HepG2 (cell line): ENCODE measurements at regions not wholly inside any gene's neighbourhood (a gene's known extent, or its start where the extent isn't known, plus 50 kb on each side); places are given as distances from the start of the nearest gene placed in this dataset.

Source experiments
- ATAC-seq: fragments of 200-7000 bp; cut with Tn5 transposase; 3 replicates; pipeline ENCODE4 v1.9.1; 2020; ENCODE audit warnings: mild to moderate bottlenecking, moderate library complexity
- BruUV-seq: library from RNA; stranded (reverse); fragments of 400-500 nt; replicated peaks from 2 replicates; lab custom pipeline; 2021; lab: Mats Ljungman, UMichigan
- CTCF ChIA-PET: fragments of 300-600 bp; formaldehyde crosslinking; extraction: SDS; loops from one replicate; lab custom pipeline; 2021; ENCODE audit warnings: low total read pairs, inconsistent platforms, low intra/inter-chr PET ratio; lab: Yijun Ruan, JAX
- POLR2A ChIA-PET: fragments of 350-600 bp; sonication (Branson Sonifier 250); formaldehyde crosslinking; loops from one replicate; lab custom pipeline; 2020; ENCODE audit warnings: antibody characterized with exemption, inconsistent platforms; lab: Yijun Ruan, JAX
- DNase-seq: peaks from one replicate; pipeline ENCODE4 v3.0.0-alpha.2; 2015; ENCODE audit warnings: low spot score
- FAIRE-seq: peaks from 3 replicates; lab custom pipeline; 2011; peaks lifted over from hg19 to GRCh38; lab: Jason Lieb, UNC
- H2AFZ ChIP-seq: one replicate; pipeline ENCODE4 v1.6.1; 2011; ENCODE audit warnings: low read length, inconsistent platforms
- H3K27ac ChIP-seq: fragments of 300-600 bp; 3 replicates; pipeline ENCODE4 v1.8.0; 2011; ENCODE audit warnings: mixed run types, mild to moderate bottlenecking, mixed read lengths, low read length, inconsistent platforms; ENCODE audit not compliant: insufficient read depth; ENCODE audit errors: extremely low read length
- H3K27me3 ChIP-seq, 2 experiments: fragments of 200-600 bp in 1 of 2; 2 replicates in 1 of 2; 3 replicates in 1 of 2; pipeline versions ENCODE4 v1.6.0 to v1.8.0; 2011; ENCODE audit warnings: low read length in 2 of 2, mild to moderate bottlenecking in 2 of 2, moderate library complexity in 2 of 2, inconsistent platforms in 1 of 2; ENCODE audit not compliant: insufficient read depth in 2 of 2, control insufficient read depth in 1 of 2
- H3K36me3 ChIP-seq, 2 experiments: fragments of 200-600 bp in 1 of 2; replicated peaks in 1 of 2; 2 replicates in 1 of 2; 3 replicates in 1 of 2; pipeline versions ENCODE4 v1.5.1 to v1.8.0; 2011; ENCODE audit warnings: low read length in 2 of 2, inconsistent platforms in 1 of 2; ENCODE audit not compliant: insufficient read depth in 2 of 2, control insufficient read depth in 1 of 2
- H3K4me1 ChIP-seq: 2 replicates; pipeline ENCODE4 v1.5.1; 2012; ENCODE audit warnings: low read length, inconsistent platforms; ENCODE audit not compliant: insufficient read depth
- H3K4me2 ChIP-seq: 2 replicates; pipeline ENCODE4 v1.6.0; 2011; ENCODE audit warnings: low read depth, low read length, inconsistent platforms
- H3K4me3 ChIP-seq, 3 experiments: fragments of 200-600 bp in 1 of 3; sonication (generic), shearing (Covaris generic) in 1 of 3; replicated peaks in 1 of 3; 2 replicates each; pipeline ENCODE4 v1.5.1; 2011 to 2016; ENCODE audit warnings: low read length in 3 of 3, inconsistent platforms in 2 of 3, low read depth in 2 of 3, mild to moderate bottlenecking in 2 of 3, control low read depth in 1 of 3, mixed read lengths in 1 of 3; ENCODE audit not compliant: insufficient read depth in 1 of 3
- H3K79me2 ChIP-seq: one replicate; pipeline ENCODE4 v1.6.1; 2011; ENCODE audit warnings: low read length, inconsistent platforms; ENCODE audit not compliant: insufficient read depth
- H3K9ac ChIP-seq: 2 replicates; pipeline ENCODE4 v1.6.0; 2011; ENCODE audit warnings: mild to moderate bottlenecking, low read depth, low read length, inconsistent platforms; ENCODE audit not compliant: insufficient read depth
- H3K9me3 ChIP-seq: 2 replicates; pipeline ENCODE4 v1.5.1; 2012; ENCODE audit warnings: mild to moderate bottlenecking, low read length
- H4K20me1 ChIP-seq: 2 replicates; pipeline ENCODE4 v1.6.0; 2011; ENCODE audit warnings: inconsistent platforms, mild to moderate bottlenecking, low read length, moderate library complexity; ENCODE audit not compliant: insufficient read depth
- HDAC1 ChIP-seq: sonication (generic); formaldehyde crosslinking; IDR thresholded peaks from 2 replicates; pipeline ENCODE4 v1.5.1; 2020; ENCODE audit warnings: mild to moderate bottlenecking, missing genetic modification reagents
- HMGXB3 ChIP-seq: sonication (generic); formaldehyde crosslinking; IDR thresholded peaks from 2 replicates; pipeline ENCODE4 v1.4.0; 2020; ENCODE audit warnings: missing genetic modification reagents, borderline replicate concordance
- LCORL ChIP-seq, 2 experiments: fragments of 450-650 bp in 1 of 2; sonication (generic) in 1 of 2; formaldehyde crosslinking in 1 of 2; IDR thresholded peaks; 2 replicates each; pipeline versions ENCODE4 v1.5.0 to v1.6.1; 2017 to 2020; ENCODE audit warnings: antibody characterized with exemption in 1 of 2, missing genetic modification reagents in 1 of 2
- PCBP2 ChIP-seq: fragments of 200-400 bp; formaldehyde crosslinking; optimal IDR thresholded peaks from 2 replicates; pipeline ENCODE3; 2018; ENCODE audit warnings: low read length, low read depth; ENCODE audit not compliant: poor library complexity, severe bottlenecking
- POLR2A ChIP-seq, 2 experiments: IDR thresholded peaks; 2 replicates each; pipeline ENCODE4 v1.6.1; 2011; ENCODE audit warnings: low read depth in 2 of 2, low read length in 2 of 2, mild to moderate bottlenecking in 1 of 2, moderate library complexity in 1 of 2; ENCODE audit not compliant: insufficient read depth in 1 of 2
- RORA ChIP-seq: sonication (generic); formaldehyde crosslinking; IDR thresholded peaks from 2 replicates; pipeline ENCODE4 v1.5.0; 2020; ENCODE audit warnings: mild to moderate bottlenecking, missing genetic modification reagents, moderate library complexity
- SETDB1 ChIP-seq: sonication (generic); formaldehyde crosslinking; IDR thresholded peaks from 2 replicates; pipeline ENCODE4 v1.5.1; 2020; ENCODE audit warnings: missing genetic modification reagents, mild to moderate bottlenecking, borderline replicate concordance
- ZFY ChIP-seq: sonication (generic); formaldehyde crosslinking; IDR thresholded peaks from 2 replicates; pipeline ENCODE4 v1.4.0; 2020; ENCODE audit warnings: missing genetic modification reagents
- ZNF12 ChIP-seq: sonication (generic); formaldehyde crosslinking; IDR thresholded peaks from 2 replicates; pipeline ENCODE4 v1.5.0; 2020; ENCODE audit warnings: missing genetic modification reagents
- ZNF337 ChIP-seq: sonication (generic); formaldehyde crosslinking; IDR thresholded peaks from 2 replicates; pipeline ENCODE4 v1.5.1; 2020; ENCODE audit warnings: missing genetic modification reagents, low read depth, mild to moderate bottlenecking, borderline replicate concordance
- ZNF644 ChIP-seq: IDR thresholded peaks from 2 replicates; pipeline ENCODE4 v1.6.1; 2016; ENCODE audit warnings: low read depth
- WGBS: methylation state at CpG from one replicate; pipeline ENCODE4 v1.1.6; 2017; ENCODE audit warnings: low lambda C conversion rate; 5-methylcytosine and 5-hydroxymethylcytosine counted together
- in situ Hi-C: cut with HindIII; loops from 2 replicates; pipeline ENCODE4 v1.10.0; 2017; ENCODE audit warnings: low pct_unique_long_range_greater_than_20kb; ENCODE audit not compliant: extremely low pct_ligation_motif_present
- intact Hi-C: fragments of 100-400 bp; cut with micrococcal nuclease; formaldehyde crosslinking; loops from one replicate; pipeline ENCODE4 v1.10.0; 2022; ENCODE audit not compliant: unreplicated experiment

DNA sequence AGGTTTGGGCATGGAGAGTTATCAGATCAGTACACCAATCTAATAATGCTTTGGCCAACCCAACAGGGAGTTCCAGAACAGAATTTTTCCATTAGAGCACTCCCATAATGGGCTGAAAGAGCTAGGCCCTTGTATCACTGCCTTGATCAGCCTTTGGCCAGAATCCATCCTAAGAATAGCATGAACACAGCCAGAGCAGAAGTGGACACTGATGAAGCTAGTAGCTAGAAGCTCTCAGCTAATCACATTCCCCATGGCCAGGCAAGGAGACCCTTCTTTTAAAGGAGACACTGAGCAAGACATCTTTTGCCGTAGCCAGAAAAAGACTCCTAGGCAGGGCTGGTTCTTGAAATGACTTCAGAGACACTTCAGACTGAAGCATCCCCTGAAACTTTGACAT lies 236.0 kb downstream of the RAD51AP2 start (continued):
- TF ChIP-seq LCORL (IDR thresholded peaks at IDR 0.05) (no peak), LCORL (CRISPR knock-in tag; IDR thresholded peaks at IDR 0.05) (no peak)

DNA sequence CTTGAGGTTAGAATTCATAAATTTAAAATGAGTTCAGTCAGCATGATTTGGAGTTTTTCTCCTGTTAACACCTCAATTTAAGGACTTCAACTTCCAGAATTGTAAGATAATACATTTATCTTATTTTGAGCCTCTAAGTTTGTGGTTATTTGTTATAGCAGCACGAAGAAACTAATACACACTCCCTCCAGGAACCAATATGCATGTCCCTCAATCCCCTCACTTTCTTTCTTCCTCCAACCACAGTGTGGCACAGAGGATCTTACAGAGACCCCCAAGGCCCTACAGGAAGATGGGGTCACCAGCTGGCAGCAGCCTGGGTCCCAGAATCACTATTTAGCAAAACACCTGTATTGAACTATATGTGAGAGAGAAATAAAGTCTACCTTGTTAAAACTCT lies 242.0 kb downstream of the RAD51AP2 start:
- 0% methylated on average over 1 of the region's 1 CpG for WGBS
- H3K9ac ChIP-seq: no peak overlapping the region
- no peaks in the 10 kb centered on the region for H3K79me2 ChIP-seq
- ATAC-seq (no peak), FAIRE-seq (no peak), DNase-seq (no peak)
- H2AFZ ChIP-seq: no peak overlapping the region
- H3K27ac ChIP-seq: no peak overlapping the region
- intact Hi-C loops (no loop called here), in situ Hi-C loops (no loop called here)
- H3K4me2 ChIP-seq: no peak overlapping the region
- H4K20me1 ChIP-seq: no peaks in the 10 kb centered on the region
- H3K4me3 ChIP-seq: no peak overlapping the region
- BruUV-seq: no TSS peak
- ChIA-PET POLR2A (no interaction called here), CTCF (no interaction called here)
- H3K4me1 ChIP-seq: no peaks in the 10 kb centered on the region
- TF ChIP-seq ZNF12 (CRISPR knock-in tag): peak; percentile 96
- TF ChIP-seq ZNF644 (CRISPR knock-in tag): no peak
- H3K36me3 ChIP-seq: no peaks in the 10 kb centered on the region
- H3K27me3 ChIP-seq: no peaks in the 10 kb centered on the region
- H3K9me3 ChIP-seq: no peaks in the 10 kb centered on the region

- H4K20me1 ChIP-seq: no peaks in the 10 kb centered on the region
- POLR2A ChIA-PET: no interaction called here
- ATAC-seq (peak; percentile 41), FAIRE-seq (no peak), DNase-seq (no peak)
- H3K79me2 ChIP-seq: no peaks in the 10 kb centered on the region
- no peak overlapping the region for H3K27ac ChIP-seq
- no peaks in the 10 kb centered on the region for H3K9me3 ChIP-seq
- in situ Hi-C loops (no loop called here), intact Hi-C loops (no loop called here)
- CTCF ChIA-PET: no interaction called here
- no peak overlapping the region for H3K4me3 ChIP-seq
- H3K9ac ChIP-seq: no peak overlapping the region
- no peaks in the 10 kb centered on the region for H3K27me3 ChIP-seq
- no peak overlapping the region for H2AFZ ChIP-seq
- 18% methylated on average over 8 of the region's 8 CpGs for WGBS
- BruUV-seq: no TSS peak
- H3K4me2 ChIP-seq: no peak overlapping the region
- no peaks in the 10 kb centered on the region for H3K4me1 ChIP-seq
- H3K36me3 ChIP-seq: no peaks in the 10 kb centered on the region
- TF ChIP-seq ZNF337 (no peak), PCBP2 (no peak), HMGXB3 (CRISPR knock-in tag) (no peak), ZFY (CRISPR knock-in tag) (no peak), HDAC1 (CRISPR knock-in tag) (no peak), RORA (CRISPR knock-in tag) (no peak), POLR2A (IDR thresholded peaks at IDR 0.05; ENCODE audit: insufficient read depth in 1 of 2, low read depth in 2 of 2, low read length in 2 of 2) (no peak), SETDB1 (CRISPR knock-in tag) (no peak)
These were observed 245.4 kb downstream of the RAD51AP2 start for GRCh38 chr2:17272652-17273525.
